CD4-positive, alpha-beta T cell (primary cell): ENCODE measurements at regions not wholly inside any gene's neighbourhood (a gene's known extent, or its start where the extent isn't known, plus 50 kb on each side); places are given as distances from the start of the nearest gene placed in this dataset.

Experiments
- ATAC-seq: fragments of 200-7000 bp; cut with Tn5 transposase; one replicate; pipeline ENCODE4 v1.10.0; 2022; ENCODE audit warnings: mild to moderate bottlenecking; ENCODE audit not compliant: poor library complexity
- CTCF ChIA-PET: fragments of 350-600 bp; sonication (Branson Sonifier 250); formaldehyde crosslinking; loops from one replicate; lab custom pipeline; 2021; ENCODE audit warnings: antibody characterized with exemption, inconsistent platforms; lab: Charles Lee
- POLR2A ChIA-PET: fragments of 350-600 bp; sonication (Branson Sonifier 250); formaldehyde crosslinking; loops from one replicate; lab custom pipeline; 2021; ENCODE audit warnings: antibody characterized with exemption, inconsistent platforms; lab: Charles Lee
- DNase-seq, 14 experiments: peaks; one replicate each; pipeline ENCODE4 v3.0.0-alpha.2; 2013 to 2020; ENCODE audit warnings: mixed read lengths in 2 of 14
- H3K27ac ChIP-seq, 2 donors: one replicate each; pipeline versions ENCODE4 v1.5.1 to v1.7.0; 2013; ENCODE audit warnings: low read length in 2 of 2, low read depth in 1 of 2, mild to moderate bottlenecking in 1 of 2
- H3K27me3 ChIP-seq, 2 experiments: 1 replicate in 1 of 2; 2 replicates in 1 of 2; pipeline versions ENCODE4 v1.6.1 to v1.7.0; 2013; ENCODE audit warnings: low read length in 2 of 2, control low read depth in 1 of 2, mild to moderate bottlenecking in 1 of 2, moderate library complexity in 1 of 2; ENCODE audit not compliant: insufficient read depth in 2 of 2, control insufficient read depth in 1 of 2
- H3K36me3 ChIP-seq: one replicate; pipeline ENCODE4 v1.6.1; 2013; ENCODE audit warnings: low read length, control low read depth; ENCODE audit not compliant: insufficient read depth
- H3K4me1 ChIP-seq: one replicate; pipeline ENCODE4 v1.6.1; 2013; ENCODE audit warnings: low read length, control low read depth; ENCODE audit not compliant: insufficient read depth
- H3K4me3 ChIP-seq: one replicate; pipeline ENCODE4 v1.5.1; 2013; ENCODE audit warnings: mild to moderate bottlenecking, low read length, moderate library complexity
- H3K9me3 ChIP-seq, 2 experiments: 1 replicate in 1 of 2; 2 replicates in 1 of 2; pipeline versions ENCODE4 v1.6.1 to v1.7.0; 2013; ENCODE audit warnings: low read length in 2 of 2, mild to moderate bottlenecking in 2 of 2, control low read depth in 1 of 2, moderate library complexity in 1 of 2; ENCODE audit not compliant: control insufficient read depth in 1 of 2, insufficient read depth in 1 of 2
- H3K27ac Mint-ChIP-seq: one replicate; pipeline ENCODE4 v1.8.0; 2020; ENCODE audit warnings: mixed read lengths
- H3K27me3 Mint-ChIP-seq: one replicate; pipeline ENCODE4 v1.8.0; 2021; ENCODE audit warnings: mixed read lengths
- H3K36me3 Mint-ChIP-seq: one replicate; pipeline ENCODE4 v1.8.0; 2021; ENCODE audit warnings: low read depth, mixed read lengths
- H3K4me1 Mint-ChIP-seq: one replicate; pipeline ENCODE4 v1.8.0; 2021; ENCODE audit warnings: low read depth, mixed read lengths
- H3K4me3 Mint-ChIP-seq: one replicate; pipeline ENCODE4 v1.8.0; 2020; ENCODE audit warnings: mild to moderate bottlenecking, mixed read lengths
- H3K9me3 Mint-ChIP-seq: one replicate; pipeline ENCODE4 v1.8.0; 2020; ENCODE audit warnings: mixed read lengths
- CTCF ChIP-seq: fragments of 200-600 bp; IDR thresholded peaks from one replicate; pipeline ENCODE4 v1.8.0; 2022; ENCODE audit warnings: antibody characterized with exemption, mild to moderate bottlenecking
- intact Hi-C, 2 experiments: fragments of 100-400 bp; cut with DNase I in 1 of 2; cut with micrococcal nuclease in 1 of 2; formaldehyde crosslinking; loops; one replicate each; pipeline versions ENCODE4 v1.15.1 to v1.9.0; 2023 to 2025; cut with DNase I, micrococcal nuclease

GRCh38 chr18:30457156-30457555, 585.4 kb downstream of the DSC3 start:
- TF ChIP-seq CTCF, result no peak
- ATAC-seq (no peak), DNase-seq (no peak)
- Mint-ChIP-seq H3K9me3 (peaks cover 11% of the 10 kb centered on the region), H3K36me3 (no peaks in the 10 kb centered on the region), H3K4me1 (no peaks in the 10 kb centered on the region), H3K4me3 (no peak overlapping the region), H3K27me3 (no peaks in the 10 kb centered on the region), H3K27ac (no peak overlapping the region)
- ChIA-PET CTCF (no interaction called here), POLR2A (no interaction called here)
- Histone ChIP-seq H3K4me1 (no peaks in the 10 kb centered on the region), H3K27me3 (no peaks in the 10 kb centered on the region), H3K9me3 (peaks cover 0 to 6% of the 10 kb centered on the region in 2 experiments), H3K27ac (no peak overlapping the region), H3K4me3 (no peak overlapping the region), H3K36me3 (no peaks in the 10 kb centered on the region)
- intact Hi-C loops, result no loop called here

- DNase-seq, result no peak
- Mint-ChIP-seq H3K27ac (no peak overlapping the region), H3K4me3 (no peak overlapping the region), H3K36me3 (no peaks in the 10 kb centered on the region), H3K9me3 (peaks cover 14% of the 10 kb centered on the region), H3K27me3 (no peaks in the 10 kb centered on the region), H3K4me1 (no peaks in the 10 kb centered on the region)
- ChIA-PET POLR2A (no interaction called here), CTCF (no interaction called here)
- TF ChIP-seq CTCF, result no peak
- Histone ChIP-seq H3K9me3 (peaks cover 0 to 6% of the 10 kb centered on the region in 2 experiments), H3K27ac (no peak overlapping the region), H3K27me3 (no peaks in the 10 kb centered on the region), H3K36me3 (no peaks in the 10 kb centered on the region), H3K4me1 (no peaks in the 10 kb centered on the region), H3K4me3 (no peak overlapping the region)
- ATAC-seq, result no peak
- intact Hi-C loops, result no loop called here
Measured at GRCh38 chr18:30455741-30456140, 586.8 kb downstream of the DSC3 start.

- no peak for ATAC-seq
- peaks cover 14% of the 10 kb centered on the region for H3K9me3 Mint-ChIP-seq
Measured at GRCh38 chr18:30454920-30455319, 587.6 kb downstream of the DSC3 start.

More at GRCh38 chr18:30454920-30455319, 587.6 kb downstream of the DSC3 start:
- TF ChIP-seq CTCF, result no peak
- Mint-ChIP-seq H3K4me1 (no peaks in the 10 kb centered on the region), H3K4me3 (no peak overlapping the region), H3K27ac (no peak overlapping the region), H3K27me3 (no peaks in the 10 kb centered on the region), H3K36me3 (no peaks in the 10 kb centered on the region)
- Histone ChIP-seq H3K4me1 (no peaks in the 10 kb centered on the region), H3K4me3 (no peak overlapping the region), H3K9me3 (peaks cover 0 to 6% of the 10 kb centered on the region in 2 experiments), H3K27ac (no peak overlapping the region), H3K27me3 (no peaks in the 10 kb centered on the region), H3K36me3 (no peaks in the 10 kb centered on the region)
- intact Hi-C loops, result no loop called here
- DNase-seq, result no peak
- ChIA-PET CTCF (no interaction called here), POLR2A (no interaction called here)
